Tibial nerve (tissue), 3 donors: ENCODE measurements at regions not wholly inside any gene's neighbourhood (a gene's known extent, or its start where the extent isn't known, plus 50 kb on each side); places are given as distances from the start of the nearest gene placed in this dataset.

ENCODE experiments used
- CTCF ChIP-seq, 5 experiments: fragments of 200-600 bp in 3 of 5; fragments of 450-650 bp in 2 of 5; sonication (generic) in 3 of 5; IDR thresholded peaks; one replicate each; pipeline ENCODE4 v1.5.1; 2016 to 2019; ENCODE audit warnings: antibody characterized with exemption in 5 of 5, mild to moderate bottlenecking in 3 of 5, moderate library complexity in 2 of 5
- POLR2A ChIP-seq, 2 donors: fragments of 450-650 bp; IDR thresholded peaks; one replicate each; pipeline ENCODE4 v1.6.1; 2017; ENCODE audit warnings: antibody characterized with exemption in 2 of 2, mild to moderate bottlenecking in 2 of 2, moderate library complexity in 2 of 2

- TF ChIP-seq CTCF (IDR thresholded peaks at IDR 0.05): no peak
- no peak for TF ChIP-seq POLR2A (IDR thresholded peaks at IDR 0.05)
Measured at GRCh38 chr5:58046371-58046770, 413.5 kb downstream of the PLK2 start.
